IMR-90 (cell line): ENCODE measurements at regions not wholly inside any gene's neighbourhood (a gene's known extent, or its start where the extent isn't known, plus 50 kb on each side); places are given as distances from the start of the nearest gene placed in this dataset.
"Not testable (repeated sequence)": the region's sequence is repeated elsewhere in the genome, so short reads cannot be mapped to it uniquely, and the experiment has no call there.

Experiments used
- ATAC-seq: fragments of 200-7000 bp; cut with Tn5 transposase; 2 replicates; pipeline ENCODE4 v1.9.1; 2020; ENCODE audit warnings: low read depth, mild to moderate bottlenecking, moderate library complexity
- BruUV-seq: library from RNA; stranded (reverse); fragments of 400-500 nt; replicated peaks from 2 replicates; lab custom pipeline; 2021; lab: Mats Ljungman, UMichigan
- CTCF ChIA-PET: fragments of 300-600 bp; formaldehyde crosslinking; extraction: SDS; loops from one replicate; lab custom pipeline; 2021; ENCODE audit warnings: antibody characterized with exemption; lab: Yijun Ruan, JAX
- POLR2A ChIA-PET: fragments of 300-600 bp; sonication (Branson Sonifier 250); formaldehyde crosslinking; loops from one replicate; lab custom pipeline; 2022; ENCODE audit warnings: antibody characterized with exemption; ENCODE audit not compliant: unreplicated experiment; lab: Charles Lee
- DNase-seq: peaks from one replicate; pipeline ENCODE4 v3.0.0; 2013
- H2AFZ ChIP-seq: replicated peaks from 2 replicates; pipeline ENCODE3; 2013; ENCODE audit warnings: low read length, mild to moderate bottlenecking; ENCODE audit not compliant: poor library complexity
- H2AK5ac ChIP-seq: 2 replicates; pipeline ENCODE4 v1.6.1; 2013; ENCODE audit warnings: low read depth, low read length, inconsistent platforms
- H2AK9ac ChIP-seq: replicated peaks from 2 replicates; pipeline ENCODE3; 2013; ENCODE audit warnings: mild to moderate bottlenecking, low read depth, low read length, moderate library complexity; ENCODE audit not compliant: poor library complexity
- H2BK120ac ChIP-seq: 2 replicates; pipeline ENCODE4 v1.6.1; 2013; ENCODE audit warnings: low read depth, low read length, inconsistent platforms
- H2BK15ac ChIP-seq: 3 replicates; pipeline ENCODE4 v1.6.1; 2013; ENCODE audit warnings: low read depth, low read length, inconsistent platforms
- H2BK20ac ChIP-seq: 2 replicates; pipeline ENCODE4 v1.6.1; 2013; ENCODE audit warnings: low read depth, mild to moderate bottlenecking, inconsistent platforms, low read length, moderate library complexity
- H2BK5ac ChIP-seq: 2 replicates; pipeline ENCODE4 v1.6.1; 2013; ENCODE audit warnings: mild to moderate bottlenecking, low read depth, low read length, inconsistent platforms; ENCODE audit not compliant: poor library complexity, severe bottlenecking
- H3K14ac ChIP-seq: replicated peaks from 2 replicates; pipeline ENCODE4 v1.6.1; 2013; ENCODE audit warnings: low read depth, low read length, inconsistent platforms
- H3K18ac ChIP-seq: 2 replicates; pipeline ENCODE4 v1.6.1; 2013; ENCODE audit warnings: low read depth, low read length, control low read depth
- H3K23ac ChIP-seq: 2 replicates; pipeline ENCODE4 v1.6.1; 2013; ENCODE audit warnings: low read depth, low read length, inconsistent platforms
- H3K27ac ChIP-seq: 2 replicates; pipeline ENCODE4 v1.5.1; 2013; ENCODE audit warnings: mild to moderate bottlenecking, control low read depth, low read length; ENCODE audit not compliant: insufficient read depth
- H3K27me3 ChIP-seq: 2 replicates; pipeline ENCODE4 v1.6.1; 2013; ENCODE audit warnings: low read length; ENCODE audit not compliant: control insufficient read depth, insufficient read depth
- H3K36me3 ChIP-seq: 2 replicates; pipeline ENCODE4 v1.6.1; 2013; ENCODE audit warnings: low read length, mixed read lengths; ENCODE audit not compliant: control insufficient read depth, insufficient read depth
- H3K4ac ChIP-seq: 2 replicates; pipeline ENCODE4 v1.6.1; 2013; ENCODE audit warnings: low read depth, low read length, inconsistent platforms
- H3K4me1 ChIP-seq: 2 replicates; pipeline ENCODE4 v1.6.1; 2013; ENCODE audit warnings: low read length, mixed read lengths; ENCODE audit not compliant: control insufficient read depth, insufficient read depth
- H3K4me2 ChIP-seq: 2 replicates; pipeline ENCODE4 v1.6.1; 2013; ENCODE audit warnings: low read depth, mild to moderate bottlenecking, control low read depth, low read length, moderate library complexity
- H3K4me3 ChIP-seq: 2 replicates; pipeline ENCODE4 v1.5.1; 2013; ENCODE audit warnings: low read depth, mild to moderate bottlenecking, control low read depth, low read length, moderate library complexity; ENCODE audit not compliant: insufficient read depth
- H3K56ac ChIP-seq: 2 replicates; pipeline ENCODE4 v1.6.1; 2013; ENCODE audit warnings: low read length, inconsistent platforms; ENCODE audit not compliant: insufficient read depth; ENCODE audit errors: extremely low read depth
- H3K79me1 ChIP-seq, 2 experiments: 2 replicates each; pipeline ENCODE4 v1.6.1; 2013; ENCODE audit warnings: low read length in 2 of 2, inconsistent platforms in 1 of 2, low read depth in 1 of 2
- H3K9ac ChIP-seq: 2 replicates; pipeline ENCODE4 v1.6.1; 2013; ENCODE audit warnings: low read depth, low read length, control low read depth
- H3K9me1 ChIP-seq: 2 replicates; pipeline ENCODE4 v1.6.1; 2013; ENCODE audit warnings: low read length, inconsistent platforms; ENCODE audit not compliant: insufficient read depth
- H3K9me3 ChIP-seq: 2 replicates; pipeline ENCODE4 v1.6.1; 2013; ENCODE audit warnings: low read length; ENCODE audit not compliant: control insufficient read depth, insufficient read depth
- H4K20me1 ChIP-seq: 2 replicates; pipeline ENCODE4 v1.6.1; 2013; ENCODE audit warnings: low read length, inconsistent platforms; ENCODE audit not compliant: insufficient read depth
- H4K5ac ChIP-seq: 2 replicates; pipeline ENCODE4 v1.6.1; 2013; ENCODE audit warnings: mild to moderate bottlenecking, low read depth, low read length, control low read depth
- H4K8ac ChIP-seq, 2 experiments: 2 replicates each; pipeline ENCODE4 v1.6.1; 2013; ENCODE audit warnings: low read depth in 2 of 2, low read length in 2 of 2, control low read depth in 1 of 2, inconsistent platforms in 1 of 2
- H4K91ac ChIP-seq: 2 replicates; pipeline ENCODE4 v1.6.1; 2013; ENCODE audit warnings: low read depth, low read length, inconsistent platforms; ENCODE audit not compliant: insufficient read depth
- WGBS, 2 experiments: methylation state at CpG; one replicate each; pipeline versions ENCODE4 v1.1.5 to v1.1.7; 2013; ENCODE audit warnings: missing lambda C conversion rate in 2 of 2; ENCODE audit not compliant: insufficient read length in 1 of 2; ENCODE audit errors: extremely low coverage in 2 of 2; 5-methylcytosine and 5-hydroxymethylcytosine counted together
- dilution Hi-C: fragments of 300-500 bp; cut with HindIII; formaldehyde crosslinking; loops from one replicate; pipeline ENCODE4 v1.14.3; 2018; ENCODE audit warnings: low sequenced_read_pairs; ENCODE audit not compliant: unreplicated experiment
- in situ Hi-C: fragments of 300-500 bp; cut with MboI; formaldehyde crosslinking; loops from 3 replicates; pipeline ENCODE4 v1.14.3; 2019; ENCODE audit warnings: low sequenced_read_pairs, inconsistent platforms, mixed read lengths
- intact Hi-C: fragments of 100-400 bp; cut with micrococcal nuclease; formaldehyde crosslinking; loops from 2 replicates; pipeline ENCODE4 v1.10.0; 2022

GRCh38 chr14:19511055-19511454 lies 76.9 kb upstream of the POTEG start:
- dilution Hi-C loops, in situ Hi-C loops: not testable (repeated sequence)

GRCh38 chr14:19489475-19489874 lies 55.3 kb upstream of the POTEG start:
- H3K23ac ChIP-seq, H3K9me1 ChIP-seq, H4K20me1 ChIP-seq, intact Hi-C loops, H3K79me1 ChIP-seq, H3K4ac ChIP-seq, H4K91ac ChIP-seq, H2AK9ac ChIP-seq, H4K5ac ChIP-seq, H3K18ac ChIP-seq, H3K27ac ChIP-seq, H2AFZ ChIP-seq, ATAC-seq, H3K4me2 ChIP-seq, DNase-seq, BruUV-seq, dilution Hi-C loops, H3K4me3 ChIP-seq, H2BK20ac ChIP-seq, H3K36me3 ChIP-seq, H2BK5ac ChIP-seq, H3K4me1 ChIP-seq, in situ Hi-C loops, H3K56ac ChIP-seq, H3K27me3 ChIP-seq, POLR2A ChIA-PET, H3K9ac ChIP-seq, H4K8ac ChIP-seq, H2BK15ac ChIP-seq, H3K14ac ChIP-seq, H2AK5ac ChIP-seq, CTCF ChIA-PET, H2BK120ac ChIP-seq, H3K9me3 ChIP-seq: not testable (repeated sequence)
- WGBS, 2 experiments, result no CpG with 5 or more reads among the region's 2 CpGs

More at GRCh38 chr14:19511055-19511454, 76.9 kb upstream of the POTEG start:
- H3K23ac ChIP-seq, H4K8ac ChIP-seq, intact Hi-C loops, H3K14ac ChIP-seq, H4K91ac ChIP-seq, H3K27me3 ChIP-seq, H3K79me1 ChIP-seq, H2AK9ac ChIP-seq, H2BK15ac ChIP-seq, H3K4ac ChIP-seq, H3K4me2 ChIP-seq, H3K4me3 ChIP-seq, H2BK20ac ChIP-seq, H3K9ac ChIP-seq, H3K9me1 ChIP-seq, H4K5ac ChIP-seq, BruUV-seq, H2AK5ac ChIP-seq, H2BK5ac ChIP-seq, H2BK120ac ChIP-seq, ATAC-seq, POLR2A ChIA-PET, H3K4me1 ChIP-seq, H3K27ac ChIP-seq, H3K18ac ChIP-seq, H3K56ac ChIP-seq, H3K9me3 ChIP-seq, DNase-seq, H3K36me3 ChIP-seq, CTCF ChIA-PET, H2AFZ ChIP-seq, H4K20me1 ChIP-seq: not testable (repeated sequence)
- WGBS, 2 experiments, result no CpG with 5 or more reads among the region's 11 CpGs
